22Rv1 (cell line): ENCODE measurements at regions not wholly inside any gene's neighbourhood (a gene's known extent, or its start where the extent isn't known, plus 50 kb on each side); places are given as distances from the start of the nearest gene placed in this dataset.

ENCODE experiments used
- CTCF ChIP-seq: fragments of 450-650 bp; IDR thresholded peaks from 2 replicates; pipeline ENCODE4 v1.5.1; 2017; ENCODE audit warnings: mild to moderate bottlenecking
- ZFX ChIP-seq: fragments of 450-650 bp; IDR thresholded peaks from 2 replicates; pipeline ENCODE4 v1.6.1; 2017; ENCODE audit warnings: antibody characterized with exemption, borderline replicate concordance

DNA sequence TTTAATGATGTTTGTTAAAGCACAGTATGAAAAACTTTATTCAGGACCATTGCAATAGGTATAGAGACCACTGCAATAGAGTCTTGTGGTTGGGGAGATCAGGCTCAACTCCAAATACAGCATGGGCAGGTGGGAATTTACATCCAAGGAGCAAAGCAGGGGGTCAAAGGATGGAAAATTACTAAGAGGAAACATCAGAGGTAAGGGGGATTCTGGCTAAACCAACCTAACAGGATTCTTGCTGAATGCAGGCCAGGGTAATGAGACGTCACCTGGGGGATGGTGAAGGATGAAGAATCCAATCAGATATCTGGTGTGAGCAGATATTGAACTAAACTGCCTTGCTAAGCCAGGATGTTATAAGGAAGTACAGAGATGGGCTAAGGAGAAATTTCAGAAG, 126.6 kb upstream of the MIR17HG start:
- TF ChIP-seq CTCF (no peak), ZFX (no peak)
